Nephron progenitor cell (in vitro differentiated cells): ENCODE measurements at regions not wholly inside any gene's neighbourhood (a gene's known extent, or its start where the extent isn't known, plus 50 kb on each side); places are given as distances from the start of the nearest gene placed in this dataset.
A peak's percentile ranks its signal among the peaks of the same experiment; 100 is the strongest.

ENCODE experiments used
- DNase-seq: peaks from one replicate; pipeline ENCODE4 v3.0.0; 2021
- H3K27ac Mint-ChIP-seq: 2 replicates; pipeline ENCODE4 v1.8.0; 2021; ENCODE audit warnings: mild to moderate bottlenecking, moderate library complexity, mixed read lengths
- H3K27me3 Mint-ChIP-seq: 2 replicates; pipeline ENCODE4 v1.8.0; 2021; ENCODE audit warnings: mild to moderate bottlenecking, low read depth, mixed read lengths; ENCODE audit not compliant: poor library complexity
- H3K36me3 Mint-ChIP-seq: 2 replicates; pipeline ENCODE4 v1.8.0; 2021; ENCODE audit warnings: low read depth, mixed read lengths
- H3K4me1 Mint-ChIP-seq: 2 replicates; pipeline ENCODE4 v1.8.0; 2021; ENCODE audit warnings: mixed read lengths
- H3K4me3 Mint-ChIP-seq: 2 replicates; pipeline ENCODE4 v1.8.0; 2021; ENCODE audit warnings: mild to moderate bottlenecking, moderate library complexity, mixed read lengths
- H3K9me3 Mint-ChIP-seq: 2 replicates; pipeline ENCODE4 v1.8.0; 2021; ENCODE audit warnings: mild to moderate bottlenecking, moderate library complexity, mixed read lengths
- TF ChIP-seq, protein P1 (sequence below): fragments of 200-600 bp; sonication (generic); IDR thresholded peaks from 2 replicates; pipeline ENCODE4 v1.5.0; 2021; ENCODE audit warnings: antibody characterized with exemption

DNA sequence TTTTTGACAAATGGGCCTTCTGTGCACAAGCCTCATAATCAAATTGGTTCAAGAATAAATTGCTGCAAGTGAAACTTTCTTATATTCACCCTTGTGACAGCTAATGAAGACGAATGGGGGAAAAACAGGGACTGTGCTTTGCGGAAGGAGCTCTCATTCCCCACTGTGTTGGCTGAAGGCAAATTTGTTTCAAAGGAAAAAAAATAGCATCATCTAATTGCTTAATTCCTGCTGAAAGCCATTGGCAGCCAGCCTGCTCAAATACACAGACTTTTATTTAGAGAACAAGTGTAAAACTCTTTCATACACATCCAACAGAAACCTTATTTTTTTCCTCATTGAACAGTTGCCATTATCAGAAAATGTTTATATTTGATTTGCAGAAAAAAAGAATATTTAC is 172.3 kb downstream of the ARL6IP6 start:
- no peaks in the 10 kb centered on the region for H3K36me3 Mint-ChIP-seq
- TF ChIP-seq, protein P1, sequence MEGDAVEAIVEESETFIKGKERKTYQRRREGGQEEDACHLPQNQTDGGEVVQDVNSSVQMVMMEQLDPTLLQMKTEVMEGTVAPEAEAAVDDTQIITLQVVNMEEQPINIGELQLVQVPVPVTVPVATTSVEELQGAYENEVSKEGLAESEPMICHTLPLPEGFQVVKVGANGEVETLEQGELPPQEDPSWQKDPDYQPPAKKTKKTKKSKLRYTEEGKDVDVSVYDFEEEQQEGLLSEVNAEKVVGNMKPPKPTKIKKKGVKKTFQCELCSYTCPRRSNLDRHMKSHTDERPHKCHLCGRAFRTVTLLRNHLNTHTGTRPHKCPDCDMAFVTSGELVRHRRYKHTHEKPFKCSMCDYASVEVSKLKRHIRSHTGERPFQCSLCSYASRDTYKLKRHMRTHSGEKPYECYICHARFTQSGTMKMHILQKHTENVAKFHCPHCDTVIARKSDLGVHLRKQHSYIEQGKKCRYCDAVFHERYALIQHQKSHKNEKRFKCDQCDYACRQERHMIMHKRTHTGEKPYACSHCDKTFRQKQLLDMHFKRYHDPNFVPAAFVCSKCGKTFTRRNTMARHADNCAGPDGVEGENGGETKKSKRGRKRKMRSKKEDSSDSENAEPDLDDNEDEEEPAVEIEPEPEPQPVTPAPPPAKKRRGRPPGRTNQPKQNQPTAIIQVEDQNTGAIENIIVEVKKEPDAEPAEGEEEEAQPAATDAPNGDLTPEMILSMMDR: no peak
- H3K9me3 Mint-ChIP-seq: no peaks in the 10 kb centered on the region
- H3K27me3 Mint-ChIP-seq: peaks cover 10% of the 10 kb centered on the region
- no peak overlapping the region for H3K27ac Mint-ChIP-seq
- no peaks in the 10 kb centered on the region for H3K4me1 Mint-ChIP-seq
- H3K4me3 Mint-ChIP-seq: no peak overlapping the region
- no peak for DNase-seq

DNA sequence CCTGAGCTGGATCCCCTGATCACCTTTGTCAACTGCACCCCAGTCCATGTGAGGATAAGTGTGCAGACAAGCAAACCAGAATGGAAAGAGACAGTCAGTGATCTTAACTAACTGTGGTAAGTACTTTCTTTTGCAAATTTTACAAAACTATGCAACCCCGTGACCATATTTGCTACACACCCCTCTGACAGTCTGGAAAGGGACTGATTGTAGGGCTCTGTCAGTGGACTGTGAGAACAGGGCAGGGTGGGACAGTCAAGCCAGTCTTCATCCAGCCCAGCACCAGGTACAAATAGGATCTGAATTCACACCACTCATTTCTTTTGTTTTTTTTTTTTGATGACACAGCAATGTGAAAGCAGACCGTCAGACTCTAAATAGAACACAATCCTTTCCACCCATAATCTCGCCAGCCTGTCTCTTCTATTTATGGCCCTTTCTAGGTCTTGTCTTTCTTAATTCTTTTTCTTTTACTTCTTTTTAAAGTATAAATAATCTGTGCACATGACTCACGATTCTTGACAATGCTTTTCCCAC is 165.6 kb downstream of the ARL6IP6 start:
- Mint-ChIP-seq H3K9me3 (no peaks in the 10 kb centered on the region), H3K27me3 (peaks cover 7% of the 10 kb centered on the region), H3K27ac (no peak overlapping the region), H3K4me1 (peaks cover 20% of the 10 kb centered on the region), H3K4me3 (no peak overlapping the region), H3K36me3 (no peaks in the 10 kb centered on the region)
- DNase-seq: no peak
- TF ChIP-seq, protein P1: no peak

DNA sequence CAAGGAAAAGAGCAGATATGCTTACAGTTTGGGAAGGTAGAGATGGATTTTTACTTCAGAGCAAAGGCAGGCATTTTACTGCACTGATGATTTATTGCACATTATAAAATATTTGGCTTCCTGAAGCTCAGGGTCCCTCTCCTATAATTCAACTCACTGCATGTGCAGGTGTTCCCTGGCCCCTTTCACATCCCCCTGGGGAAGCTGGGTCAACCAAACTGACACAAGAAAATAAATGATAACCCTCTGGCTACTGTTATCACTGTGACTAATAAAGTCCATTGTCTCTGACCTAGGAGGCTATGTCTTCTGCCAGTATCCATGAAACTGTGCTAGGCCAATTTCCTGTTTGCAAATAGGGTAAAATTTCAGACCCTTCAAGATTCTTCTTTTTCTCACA is 163.1 kb downstream of the ARL6IP6 start:
- DNase-seq: no peak
- no peak overlapping the region for H3K4me3 Mint-ChIP-seq
- TF ChIP-seq, protein P1: no peak
- no peaks in the 10 kb centered on the region for H3K9me3 Mint-ChIP-seq
- H3K27me3 Mint-ChIP-seq: no peaks in the 10 kb centered on the region
- no peak overlapping the region for H3K27ac Mint-ChIP-seq
- peaks cover 20% of the 10 kb centered on the region for H3K4me1 Mint-ChIP-seq
- no peaks in the 10 kb centered on the region for H3K36me3 Mint-ChIP-seq

DNA sequence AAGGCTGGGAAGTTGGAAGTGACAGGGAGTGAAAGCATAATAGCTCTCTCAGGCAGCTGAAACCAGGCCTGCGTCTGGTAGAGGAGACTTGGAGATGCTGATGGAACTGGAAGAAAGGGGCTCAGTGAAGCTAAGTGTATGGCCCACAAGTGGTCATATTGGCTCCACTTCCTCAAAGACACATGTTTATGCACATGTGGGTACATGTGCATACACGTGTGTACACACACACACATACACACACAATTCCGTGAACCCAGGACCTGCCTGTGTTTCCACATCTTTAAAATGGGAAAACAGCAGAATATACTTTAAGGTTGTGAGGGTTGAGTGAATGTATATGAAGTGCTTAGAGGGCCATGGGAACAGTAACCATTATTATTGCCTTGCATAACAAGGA is 160.9 kb downstream of the ARL6IP6 start:
- Mint-ChIP-seq H3K4me1 (peaks cover 35% of the 10 kb centered on the region), H3K36me3 (no peaks in the 10 kb centered on the region), H3K27ac (no peak overlapping the region), H3K4me3 (no peak overlapping the region), H3K27me3 (no peaks in the 10 kb centered on the region), H3K9me3 (no peaks in the 10 kb centered on the region)
- TF ChIP-seq, protein P1: no peak
- no peak for DNase-seq

DNA sequence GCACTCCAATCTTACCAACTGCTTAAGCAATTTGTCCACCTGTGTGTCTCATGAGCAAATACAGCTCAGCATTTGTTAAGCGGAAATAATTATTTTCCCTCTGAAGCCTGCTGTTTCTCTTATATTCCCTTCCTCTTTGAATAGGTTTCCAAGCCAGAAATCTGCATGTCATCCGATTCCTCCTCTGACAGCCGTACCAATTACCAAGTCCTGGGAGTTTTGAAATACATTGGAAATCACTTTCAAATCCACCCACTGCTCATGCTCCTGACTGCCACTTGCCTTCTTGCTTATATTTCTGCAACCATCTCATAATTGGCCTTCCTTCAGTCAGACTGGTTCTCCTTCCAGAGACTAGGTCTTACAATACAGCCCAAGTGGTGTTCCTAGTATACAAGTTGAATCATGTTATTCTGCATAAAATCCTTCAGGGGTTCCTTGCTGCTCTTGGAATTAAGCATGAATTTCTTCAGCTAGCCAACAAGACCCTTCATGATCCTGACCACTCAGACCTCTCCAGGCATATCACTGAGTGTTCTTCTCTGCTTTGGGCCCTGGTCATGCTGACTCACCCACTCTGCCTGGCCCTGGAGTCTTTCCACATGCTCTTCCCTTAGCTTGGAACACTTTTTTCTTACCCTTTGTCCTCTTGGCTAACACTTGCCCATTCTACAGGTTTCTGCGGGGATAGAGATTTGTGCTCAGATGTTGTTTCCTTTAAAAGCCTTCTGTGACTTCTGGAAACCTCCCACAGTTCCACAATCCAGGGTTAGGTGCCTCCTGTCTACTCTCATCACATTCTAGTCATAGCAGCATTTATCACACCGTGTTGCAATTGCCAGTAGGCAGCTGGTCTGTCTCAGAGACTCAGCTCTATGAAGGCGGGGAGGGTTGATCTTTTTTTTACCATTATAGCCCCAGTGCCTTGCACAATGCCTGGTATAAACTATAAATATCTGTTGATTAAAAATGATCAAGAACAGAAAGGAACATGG is 157.6 kb downstream of the ARL6IP6 start:
- no peak for DNase-seq
- Mint-ChIP-seq H3K4me1 (peaks cover 25% of the 10 kb centered on the region), H3K9me3 (no peaks in the 10 kb centered on the region)

More for the DNA sequence above, 157.6 kb downstream of the ARL6IP6 start:
- Mint-ChIP-seq H3K36me3 (no peaks in the 10 kb centered on the region), H3K27ac (peak overlapping the region; percentile 30), H3K4me3 (no peak overlapping the region), H3K27me3 (no peaks in the 10 kb centered on the region)
- TF ChIP-seq, protein P1: no peak
